ENCODE measurements at regions not wholly inside any gene's neighbourhood (a gene's known extent, or its start where the extent isn't known, plus 50 kb on each side); places are given as distances from the start of the nearest gene placed in this dataset.
"Not testable (repeated sequence)": the region's sequence is repeated elsewhere in the genome, so short reads cannot be mapped to it uniquely, and the experiment has no call there.

GRCh38 chr2:129918604-129919003 lies 60.9 kb upstream of the RAB6C start:
- DNase-seq (ENCODE audit: low read depth) = no peak
- H3K4me3 ChIP-seq (ENCODE audit: control insufficient read depth, low read depth, low read length) = no peak overlapping the region
- TF ChIP-seq, protein P1, sequence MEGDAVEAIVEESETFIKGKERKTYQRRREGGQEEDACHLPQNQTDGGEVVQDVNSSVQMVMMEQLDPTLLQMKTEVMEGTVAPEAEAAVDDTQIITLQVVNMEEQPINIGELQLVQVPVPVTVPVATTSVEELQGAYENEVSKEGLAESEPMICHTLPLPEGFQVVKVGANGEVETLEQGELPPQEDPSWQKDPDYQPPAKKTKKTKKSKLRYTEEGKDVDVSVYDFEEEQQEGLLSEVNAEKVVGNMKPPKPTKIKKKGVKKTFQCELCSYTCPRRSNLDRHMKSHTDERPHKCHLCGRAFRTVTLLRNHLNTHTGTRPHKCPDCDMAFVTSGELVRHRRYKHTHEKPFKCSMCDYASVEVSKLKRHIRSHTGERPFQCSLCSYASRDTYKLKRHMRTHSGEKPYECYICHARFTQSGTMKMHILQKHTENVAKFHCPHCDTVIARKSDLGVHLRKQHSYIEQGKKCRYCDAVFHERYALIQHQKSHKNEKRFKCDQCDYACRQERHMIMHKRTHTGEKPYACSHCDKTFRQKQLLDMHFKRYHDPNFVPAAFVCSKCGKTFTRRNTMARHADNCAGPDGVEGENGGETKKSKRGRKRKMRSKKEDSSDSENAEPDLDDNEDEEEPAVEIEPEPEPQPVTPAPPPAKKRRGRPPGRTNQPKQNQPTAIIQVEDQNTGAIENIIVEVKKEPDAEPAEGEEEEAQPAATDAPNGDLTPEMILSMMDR (IDR thresholded peaks at IDR 0.05; ENCODE audit: control insufficient read depth, insufficient read depth, low read depth, low read length, missing control alignments) = no peak

- H3K4me3 ChIP-seq (ENCODE audit: control insufficient read depth, low read depth, low read length) = no peak overlapping the region
- DNase-seq (ENCODE audit: low read depth) = no peak
- TF ChIP-seq, protein P1 (IDR thresholded peaks at IDR 0.05; ENCODE audit: control insufficient read depth, insufficient read depth, low read depth, low read length, missing control alignments) = no peak
Measured at GRCh38 chr2:129922571-129923264, 56.7 kb upstream of the RAB6C start.

DNA sequence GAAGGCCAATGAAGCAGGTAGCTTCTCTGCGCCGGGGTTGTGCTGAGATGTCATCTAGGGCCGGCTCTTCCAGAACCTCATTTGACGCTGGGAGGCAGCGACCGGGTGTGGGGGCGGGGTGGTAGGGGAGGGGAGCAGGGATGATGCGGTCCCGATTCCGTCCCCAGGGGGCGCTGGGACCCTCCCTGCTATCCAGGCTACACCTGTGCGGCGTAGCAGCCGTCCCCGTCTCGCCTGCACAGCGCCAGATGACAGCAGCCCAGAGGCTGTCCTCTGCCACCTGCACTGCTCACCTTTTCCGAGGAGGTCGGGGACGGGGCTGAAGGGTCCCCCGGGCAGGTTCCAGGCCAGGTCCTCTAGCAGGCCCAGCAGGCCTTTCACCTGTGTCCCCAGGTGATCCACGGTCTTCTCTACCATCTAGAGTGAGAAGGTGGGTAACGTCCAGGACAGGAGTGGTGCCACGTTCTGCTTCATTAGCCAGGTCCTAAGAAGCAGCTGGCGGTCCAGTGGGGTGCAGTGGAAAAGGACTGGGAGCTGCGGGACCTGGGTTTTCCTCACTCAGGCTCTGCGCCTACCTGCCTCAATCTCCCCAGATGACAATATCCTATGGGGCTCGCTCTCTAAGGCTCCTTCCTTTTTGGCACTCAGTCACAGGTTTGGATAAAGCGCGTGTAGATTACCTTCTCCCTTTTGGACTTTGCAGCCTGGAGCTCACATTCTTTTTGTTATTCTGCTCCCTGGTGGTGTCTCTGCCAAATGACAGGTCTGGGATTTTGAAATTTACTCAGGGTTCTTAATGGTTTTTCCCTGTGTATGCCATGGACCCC lies 56.0 kb upstream of the RAB6C start:
- TF ChIP-seq, protein P1 (IDR thresholded peaks at IDR 0.05; ENCODE audit: control insufficient read depth, insufficient read depth, low read depth, low read length, missing control alignments) = peak; percentile 54
- no peak for DNase-seq (ENCODE audit: low read depth)
- no peak overlapping the region for H3K4me3 ChIP-seq (ENCODE audit: control insufficient read depth, low read depth, low read length)

DNA sequence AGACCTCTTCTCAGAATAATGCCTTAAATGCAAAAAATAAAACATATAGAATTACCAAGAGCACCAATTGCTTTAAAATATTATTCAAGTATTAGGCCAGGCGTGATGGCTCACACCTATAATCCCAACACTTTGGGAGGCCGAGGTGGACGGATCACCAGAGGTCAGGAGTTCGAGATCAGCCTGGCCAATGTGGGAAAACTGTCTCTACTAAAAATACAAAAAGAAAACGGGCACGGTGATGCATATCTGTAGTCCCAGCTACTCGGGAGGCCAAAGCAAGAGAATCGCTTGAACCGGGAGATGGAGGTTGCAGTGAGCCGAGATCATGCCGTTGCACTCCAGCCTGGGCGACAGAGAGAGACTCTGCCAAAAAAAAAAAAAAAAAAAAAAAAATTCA lies 55.4 kb upstream of the RAB6C start:
- H3K4me3 ChIP-seq (ENCODE audit: control insufficient read depth, low read depth, low read length) = not testable (repeated sequence)

GRCh38 chr2:129925381-129925780 lies 54.1 kb upstream of the RAB6C start:
- DNase-seq (ENCODE audit: low read depth) = no peak
- TF ChIP-seq, protein P1 (IDR thresholded peaks at IDR 0.05; ENCODE audit: control insufficient read depth, insufficient read depth, low read depth, low read length, missing control alignments) = no peak
- no peak overlapping the region for H3K4me3 ChIP-seq (ENCODE audit: control insufficient read depth, low read depth, low read length)

More for the DNA sequence above, 55.4 kb upstream of the RAB6C start:
- DNase-seq (ENCODE audit: low read depth) = not testable (repeated sequence)

- TF ChIP-seq, protein P1 (IDR thresholded peaks at IDR 0.05; ENCODE audit: control insufficient read depth, insufficient read depth, low read depth, low read length, missing control alignments) = no peak
- H3K4me3 ChIP-seq (ENCODE audit: control insufficient read depth, low read depth, low read length) = no peak overlapping the region
- DNase-seq (ENCODE audit: low read depth) = no peak
Measured at GRCh38 chr2:129927696-129928095, 51.8 kb upstream of the RAB6C start.
